ENCODE measurements at regions not wholly inside any gene's neighbourhood (a gene's known extent, or its start where the extent isn't known, plus 50 kb on each side); places are given as distances from the start of the nearest gene placed in this dataset.

GRCh38 chr3:110754212-110754916 lies 317.3 kb upstream of the NECTIN3 start:
- TF ChIP-seq, protein P1, sequence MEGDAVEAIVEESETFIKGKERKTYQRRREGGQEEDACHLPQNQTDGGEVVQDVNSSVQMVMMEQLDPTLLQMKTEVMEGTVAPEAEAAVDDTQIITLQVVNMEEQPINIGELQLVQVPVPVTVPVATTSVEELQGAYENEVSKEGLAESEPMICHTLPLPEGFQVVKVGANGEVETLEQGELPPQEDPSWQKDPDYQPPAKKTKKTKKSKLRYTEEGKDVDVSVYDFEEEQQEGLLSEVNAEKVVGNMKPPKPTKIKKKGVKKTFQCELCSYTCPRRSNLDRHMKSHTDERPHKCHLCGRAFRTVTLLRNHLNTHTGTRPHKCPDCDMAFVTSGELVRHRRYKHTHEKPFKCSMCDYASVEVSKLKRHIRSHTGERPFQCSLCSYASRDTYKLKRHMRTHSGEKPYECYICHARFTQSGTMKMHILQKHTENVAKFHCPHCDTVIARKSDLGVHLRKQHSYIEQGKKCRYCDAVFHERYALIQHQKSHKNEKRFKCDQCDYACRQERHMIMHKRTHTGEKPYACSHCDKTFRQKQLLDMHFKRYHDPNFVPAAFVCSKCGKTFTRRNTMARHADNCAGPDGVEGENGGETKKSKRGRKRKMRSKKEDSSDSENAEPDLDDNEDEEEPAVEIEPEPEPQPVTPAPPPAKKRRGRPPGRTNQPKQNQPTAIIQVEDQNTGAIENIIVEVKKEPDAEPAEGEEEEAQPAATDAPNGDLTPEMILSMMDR (IDR thresholded peaks at IDR 0.05): no peak
- TF ChIP-seq POLR2A (IDR thresholded peaks at IDR 0.05): no peak
